Activated T-cell treated with anti-CD3 and anti-CD28 coated beads for 24 hours (primary cell): ENCODE measurements at regions not wholly inside any gene's neighbourhood (a gene's known extent, or its start where the extent isn't known, plus 50 kb on each side); places are given as distances from the start of the nearest gene placed in this dataset.

Source experiments
- DNase-seq: peaks from one replicate; pipeline ENCODE4 v3.0.0-alpha.2; 2020; ENCODE audit warnings: low read depth

GRCh38 chr1:47574451-47575165 is 136.8 kb downstream of the FOXD2 start:
- no peak for DNase-seq

- DNase-seq = no peak
These were observed 138.3 kb downstream of the FOXD2 start for GRCh38 chr1:47575855-47576757.

GRCh38 chr1:47576758-47577115 is 138.9 kb downstream of the FOXD2 start:
- no peak for DNase-seq

GRCh38 chr1:47577303-47578025 is 139.6 kb downstream of the FOXD2 start:
- DNase-seq = no peak

- no peak for DNase-seq
These were observed 140.3 kb downstream of the FOXD2 start for GRCh38 chr1:47578026-47578720.

GRCh38 chr1:47578721-47579419 is 141.0 kb downstream of the FOXD2 start:
- DNase-seq = no peak

- DNase-seq = no peak
These were observed 142.0 kb downstream of the FOXD2 start for GRCh38 chr1:47579809-47580208.

GRCh38 chr1:47580451-47580995 is 142.7 kb downstream of the FOXD2 start:
- no peak for DNase-seq

GRCh38 chr1:47582891-47583608 is 145.2 kb downstream of the FOXD2 start:
- DNase-seq = no peak

GRCh38 chr1:47584249-47584648 is 146.4 kb downstream of the FOXD2 start:
- DNase-seq = no peak

GRCh38 chr1:47585141-47585902 is 147.5 kb downstream of the FOXD2 start:
- no peak for DNase-seq

- no peak for DNase-seq
These were observed 150.2 kb downstream of the FOXD2 start for GRCh38 chr1:47587891-47588582.

GRCh38 chr1:47590523-47591225 is 152.8 kb downstream of the FOXD2 start:
- DNase-seq = no peak

GRCh38 chr1:47591801-47592200 is 154.0 kb downstream of the FOXD2 start:
- no peak for DNase-seq

- no peak for DNase-seq
These were observed 154.6 kb downstream of the FOXD2 start for GRCh38 chr1:47592296-47593012.

GRCh38 chr1:47593013-47593568 is 155.2 kb downstream of the FOXD2 start:
- DNase-seq = no peak

- DNase-seq = no peak
These were observed 155.9 kb downstream of the FOXD2 start for GRCh38 chr1:47593598-47594285.
